Stimulated activated CD4-positive, alpha-beta T cell treated with anti-CD3 and anti-CD28 coated beads, Interleukin-4, amount 100 ng/mL, for 24 hours (primary cell): ENCODE measurements at regions not wholly inside any gene's neighbourhood (a gene's known extent, or its start where the extent isn't known, plus 50 kb on each side); places are given as distances from the start of the nearest gene placed in this dataset.

ENCODE experiments used
- DNase-seq: peaks from one replicate; pipeline ENCODE4 v3.0.0-alpha.2; 2020

DNA sequence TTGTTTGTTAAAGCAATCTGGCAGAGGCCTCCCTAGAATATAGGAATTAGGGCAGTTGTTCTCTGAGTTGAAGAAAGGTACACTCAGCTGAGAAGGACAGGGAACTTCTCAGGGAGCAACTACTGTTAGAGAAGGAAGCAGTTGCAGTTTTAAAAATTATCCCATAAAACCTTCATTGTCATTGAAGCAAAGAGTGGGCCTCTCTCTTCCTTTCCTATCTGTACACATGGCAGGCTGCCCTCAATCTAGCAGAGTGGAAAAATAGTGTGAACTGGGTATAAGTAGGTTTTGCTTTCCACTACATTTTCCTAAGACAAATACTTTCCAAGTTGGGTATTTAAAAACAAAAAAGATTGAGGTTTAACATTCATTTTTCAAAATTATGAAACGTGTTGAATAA lies 236.7 kb upstream of the KLF14 start:
- no peak for DNase-seq

DNA sequence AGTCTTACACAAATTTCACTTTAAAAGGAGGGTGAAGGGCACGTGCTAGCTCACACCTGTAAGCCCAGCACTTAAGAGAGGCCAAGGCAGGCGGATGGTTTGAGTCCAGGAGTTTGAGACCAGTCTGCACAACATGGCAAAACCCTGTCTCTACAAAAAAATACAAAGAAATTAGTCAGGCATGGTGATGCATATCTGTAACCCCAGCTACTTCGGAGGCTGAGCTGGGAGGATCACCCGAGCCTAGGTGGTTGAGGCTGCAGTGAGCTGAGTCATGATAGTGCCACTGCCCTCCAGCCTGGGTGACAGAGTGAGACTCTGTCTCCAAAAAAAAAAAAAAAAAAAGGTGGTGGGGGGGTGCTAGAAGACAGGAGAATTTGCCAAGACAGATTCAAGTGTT lies 237.3 kb upstream of the KLF14 start:
- DNase-seq, result peak; percentile 79

DNA sequence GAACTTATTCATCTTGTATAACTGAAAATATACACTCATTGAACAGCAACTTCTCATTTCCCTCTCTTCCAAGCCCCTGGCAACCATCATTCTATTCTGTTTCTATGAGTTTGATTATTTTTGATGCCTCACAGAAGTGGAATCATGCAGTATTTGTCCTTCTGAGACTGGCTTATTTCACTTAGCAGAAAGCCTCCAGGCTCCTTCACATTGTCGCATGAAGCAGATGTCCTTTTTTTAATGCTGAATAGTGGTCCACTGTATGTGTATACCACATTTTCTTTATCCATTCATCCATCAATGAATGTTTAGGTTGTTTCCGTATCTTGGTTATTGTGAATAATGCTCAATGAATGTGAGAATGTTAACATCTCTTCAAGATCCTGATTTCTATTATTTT lies 238.2 kb upstream of the KLF14 start:
- DNase-seq, result no peak

DNA sequence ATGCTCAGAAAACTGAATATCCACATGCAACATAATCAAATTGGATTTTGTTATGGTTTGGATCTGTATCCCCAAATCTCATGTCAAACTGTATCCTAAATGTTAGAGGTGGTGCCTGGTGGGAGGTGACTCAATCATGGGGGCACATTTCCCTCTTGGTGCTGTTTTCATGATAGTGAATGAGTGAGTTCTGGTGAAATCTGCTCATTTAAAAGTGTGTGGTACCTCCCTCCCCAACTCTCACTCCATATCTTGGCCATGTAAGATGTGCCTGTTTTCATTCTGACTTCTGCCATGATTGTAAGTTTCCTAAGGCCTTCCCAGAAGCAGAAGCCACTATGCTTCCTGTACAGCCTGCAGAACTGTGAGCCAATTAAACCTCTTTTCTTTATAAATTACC lies 239.6 kb upstream of the KLF14 start:
- DNase-seq, result peak; percentile 54

DNA sequence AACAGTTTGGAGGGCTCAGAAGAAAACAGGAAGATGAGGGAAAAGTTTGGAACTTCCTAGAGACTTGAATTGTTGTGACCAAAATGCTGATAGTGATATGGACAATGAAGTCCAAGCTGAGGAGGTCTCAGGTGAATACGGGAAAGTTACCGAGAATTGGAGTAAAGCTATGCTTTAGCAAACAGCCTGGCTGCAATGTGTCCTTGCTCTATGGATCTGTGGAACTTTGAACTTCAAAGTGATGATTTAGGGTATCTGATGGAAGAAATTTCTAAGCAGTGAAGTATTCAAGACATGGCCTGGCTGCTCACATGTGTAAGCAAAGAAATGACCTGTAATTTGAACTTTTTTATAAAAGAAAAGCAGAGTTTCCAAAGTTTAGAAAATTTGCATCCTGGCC lies 240.2 kb upstream of the KLF14 start:
- no peak for DNase-seq

DNA sequence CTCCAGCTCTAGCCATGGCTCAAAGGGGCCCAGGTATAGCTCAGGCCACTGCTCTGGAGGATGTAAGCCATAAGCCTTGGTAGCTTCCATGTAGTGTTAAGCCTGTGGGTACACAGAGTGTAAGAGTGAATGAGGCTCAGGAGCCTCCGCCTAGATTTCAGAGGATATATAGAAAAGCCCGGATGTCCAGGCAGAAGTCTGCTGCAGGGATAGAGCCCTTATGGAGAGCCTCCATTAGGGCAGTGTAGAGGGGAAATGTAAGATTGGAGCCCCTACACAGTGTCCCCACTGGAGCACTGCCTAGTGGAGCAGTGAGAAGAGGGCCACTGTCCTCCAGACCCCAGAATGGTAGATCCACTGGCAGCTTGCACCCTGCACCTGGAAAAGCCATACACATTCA lies 240.8 kb upstream of the KLF14 start:
- DNase-seq, result no peak

DNA sequence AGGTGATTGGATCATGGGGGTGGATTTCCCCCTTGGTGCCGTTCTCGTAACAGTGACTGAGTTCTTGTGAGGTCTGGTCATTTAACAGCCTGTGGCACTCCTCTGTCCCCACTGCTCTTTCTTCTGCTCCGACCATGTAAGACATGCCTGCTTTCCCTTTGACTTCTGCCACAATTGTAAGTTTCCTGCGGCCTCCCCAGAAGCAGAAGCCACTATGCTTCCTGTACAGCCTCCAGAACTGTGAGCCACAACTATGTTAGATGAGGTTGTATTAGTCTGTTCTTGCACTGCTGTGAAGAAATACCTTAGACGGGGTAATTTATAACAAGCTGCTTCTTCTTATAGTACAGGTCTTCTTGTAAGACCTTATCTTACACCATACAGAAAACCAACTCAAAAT lies 241.7 kb upstream of the KLF14 start:
- no peak for DNase-seq

DNA sequence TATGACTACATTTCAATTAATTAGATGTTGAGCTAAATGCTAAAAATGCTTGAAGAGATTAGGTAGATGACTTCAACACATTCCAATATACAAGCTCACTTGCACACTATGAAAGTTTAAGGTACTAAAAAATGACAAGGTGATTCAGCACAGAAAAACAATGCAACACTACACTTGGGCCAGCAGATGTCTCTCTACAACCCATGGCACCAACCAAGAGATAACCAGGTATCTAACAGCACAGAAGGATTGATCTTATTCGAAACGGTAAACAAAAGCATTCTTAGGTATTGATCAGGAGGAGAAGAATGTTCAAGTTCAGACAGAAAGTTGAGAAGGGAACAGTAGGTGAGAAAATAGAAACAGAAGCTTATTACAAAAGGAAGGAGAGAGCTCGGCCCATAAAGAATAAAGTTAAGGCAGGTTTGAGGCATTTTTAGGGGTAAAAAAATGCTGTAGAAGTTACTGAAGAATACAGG lies 248.2 kb upstream of the KLF14 start:
- DNase-seq, result no peak

DNA sequence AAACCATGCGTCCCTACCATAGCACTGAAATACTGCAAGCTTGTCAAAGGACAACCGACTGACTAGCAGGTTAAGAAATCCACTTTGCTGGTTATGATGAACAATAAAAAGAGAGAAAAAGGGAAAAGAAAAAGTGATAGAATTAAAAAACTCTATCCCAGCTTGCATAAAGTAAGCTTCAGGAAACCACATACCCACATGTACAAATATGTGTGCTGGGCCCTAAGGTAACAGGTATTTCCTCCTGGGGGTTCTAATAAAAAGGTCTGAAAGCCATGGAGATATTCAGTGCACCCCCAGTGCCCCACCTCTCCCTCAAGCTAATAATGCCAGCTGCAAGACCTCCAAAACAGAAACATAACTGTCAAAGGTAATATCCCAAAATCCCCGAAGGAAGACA lies 248.6 kb upstream of the KLF14 start:
- no peak for DNase-seq

DNA sequence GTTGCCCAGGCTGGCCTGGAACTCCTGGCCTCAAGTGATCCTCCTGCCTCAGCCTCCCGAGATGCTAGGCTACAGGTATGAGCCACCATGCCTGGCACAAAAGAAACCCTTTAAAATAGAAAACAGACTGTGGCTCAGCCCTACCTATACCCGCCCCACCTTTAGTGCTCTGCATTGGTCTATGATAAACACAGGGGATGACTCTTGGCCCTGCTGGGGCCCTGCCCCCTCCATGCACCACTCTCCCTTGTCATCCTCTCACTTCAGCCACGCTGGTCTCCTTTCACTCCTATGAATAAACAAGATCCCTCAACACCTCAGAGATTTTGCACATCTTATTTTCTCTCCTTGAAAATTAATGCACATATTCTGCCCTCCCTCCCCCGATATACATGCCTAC lies 251.4 kb upstream of the KLF14 start:
- DNase-seq, result no peak

DNA sequence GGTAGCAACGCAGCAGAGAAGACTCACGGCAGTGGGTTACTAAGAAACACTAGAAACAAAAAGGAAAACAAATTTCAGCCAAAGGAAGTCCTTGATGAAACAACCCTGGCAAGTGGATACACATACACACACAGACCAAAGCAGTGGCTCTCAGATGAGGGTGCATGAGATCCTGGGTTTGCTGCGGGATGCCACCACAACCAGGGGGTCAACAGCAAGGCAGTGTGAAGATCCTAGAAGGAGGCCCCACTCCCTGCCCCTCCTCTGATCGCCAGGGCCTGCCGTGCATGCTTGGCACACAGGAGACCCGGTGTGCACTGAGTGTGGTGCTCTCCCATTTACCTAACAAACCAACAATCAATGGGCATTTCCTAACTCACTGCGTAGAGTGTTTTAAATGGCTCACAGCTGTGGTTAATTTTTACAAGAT lies 252.3 kb upstream of the KLF14 start:
- DNase-seq, result no peak

DNA sequence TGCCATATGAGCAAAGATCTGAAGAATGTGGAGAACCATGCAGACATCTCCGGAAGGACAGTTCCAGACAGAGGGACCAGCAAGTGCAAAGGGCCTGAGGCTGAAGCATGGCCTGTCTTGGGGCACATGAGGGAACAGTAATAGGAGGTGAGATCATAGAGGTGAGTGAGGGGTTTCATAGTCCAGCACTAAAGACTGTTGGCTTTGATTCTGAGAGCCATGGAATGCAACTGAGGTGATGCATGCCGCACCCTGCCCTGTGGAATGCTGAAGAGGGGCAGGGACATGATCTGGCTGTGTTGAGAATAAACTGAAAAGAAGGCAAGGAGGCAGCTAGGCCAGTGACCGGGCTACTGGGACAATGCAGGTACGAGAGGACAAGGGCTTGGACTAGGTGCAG lies 253.1 kb upstream of the KLF14 start:
- no peak for DNase-seq

DNA sequence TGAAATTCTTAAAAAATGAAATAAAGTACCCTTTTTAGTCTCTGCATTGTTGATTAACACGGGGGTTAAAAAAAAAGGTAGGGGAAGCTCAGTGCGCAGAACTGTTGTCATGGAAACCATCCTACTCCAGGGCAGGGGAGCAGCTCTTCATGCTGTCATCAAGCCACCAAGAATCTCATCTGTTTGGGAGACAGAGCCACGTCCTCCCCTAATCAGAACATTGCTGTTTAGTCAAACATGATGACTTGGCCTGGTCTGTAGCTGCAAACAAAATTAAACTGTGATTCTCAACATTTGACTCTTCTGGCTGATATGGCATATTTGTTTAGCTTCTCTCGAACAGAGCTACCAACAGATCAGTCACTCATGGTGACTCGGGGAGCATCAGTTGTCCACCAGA lies 254.4 kb upstream of the KLF14 start:
- peak; percentile 58 for DNase-seq

DNA sequence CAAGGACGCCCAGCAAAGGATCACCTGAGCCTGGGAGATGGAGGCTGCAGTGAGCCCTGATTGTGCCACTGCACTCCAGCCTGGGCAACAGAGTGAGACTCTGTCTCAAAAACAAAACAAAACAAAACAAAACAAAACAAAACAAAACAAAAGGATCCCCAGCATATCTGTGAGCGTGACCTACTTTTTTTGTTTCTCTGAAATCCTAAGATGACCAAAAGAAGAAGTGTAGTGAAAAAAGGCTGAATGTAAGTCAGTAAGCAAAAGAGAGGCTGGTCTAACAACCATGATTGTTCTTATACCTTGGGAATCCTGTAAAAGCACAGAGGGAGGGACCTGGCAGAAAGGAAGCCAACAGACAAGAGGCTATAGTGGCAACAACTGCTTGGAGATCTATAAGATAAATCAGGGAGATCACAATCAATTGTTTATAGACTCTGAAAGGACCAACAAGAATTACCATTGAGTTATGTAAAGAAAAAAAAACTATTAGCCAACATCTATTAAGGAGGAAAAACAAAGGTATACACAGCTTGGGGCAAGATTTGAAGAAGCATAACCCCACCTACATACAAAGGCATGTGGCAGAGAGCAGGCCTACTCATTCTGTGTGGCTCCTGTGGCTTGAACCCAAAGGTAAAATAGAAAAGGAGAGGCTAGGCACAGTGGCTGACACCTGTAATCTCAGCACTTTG lies 255.2 kb upstream of the KLF14 start:
- no peak for DNase-seq

DNA sequence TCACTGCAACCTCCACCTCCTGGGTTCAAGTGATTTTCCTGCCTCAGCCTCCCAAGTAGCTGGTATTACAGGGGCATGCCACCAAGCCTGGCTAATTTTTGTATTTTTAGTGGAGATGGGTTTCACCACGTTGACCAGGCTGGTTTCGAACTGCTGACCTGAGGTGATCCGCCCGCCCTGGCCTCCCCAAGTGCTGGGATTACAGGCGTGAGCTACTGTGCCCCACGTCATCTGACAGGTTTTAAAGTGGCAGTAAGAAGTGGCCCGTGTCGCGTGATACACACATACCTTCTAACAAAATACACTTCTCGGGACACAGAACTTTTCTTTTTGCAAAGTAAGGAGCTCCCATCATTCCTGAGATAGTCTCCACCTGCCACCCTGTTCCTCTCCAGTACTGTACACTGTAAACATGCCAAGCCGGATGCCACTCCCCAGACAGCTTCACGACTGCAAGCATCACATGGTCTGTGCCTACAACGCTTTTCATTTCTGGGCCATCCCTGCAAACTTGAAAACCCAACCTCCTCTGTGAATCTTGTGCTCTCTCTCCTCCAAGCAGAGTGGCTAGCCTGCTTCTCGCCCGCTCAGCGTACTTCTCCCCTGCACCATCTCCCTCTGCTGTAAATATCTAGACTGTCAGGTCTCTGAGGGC lies 256.3 kb upstream of the KLF14 start:
- no peak for DNase-seq

DNA sequence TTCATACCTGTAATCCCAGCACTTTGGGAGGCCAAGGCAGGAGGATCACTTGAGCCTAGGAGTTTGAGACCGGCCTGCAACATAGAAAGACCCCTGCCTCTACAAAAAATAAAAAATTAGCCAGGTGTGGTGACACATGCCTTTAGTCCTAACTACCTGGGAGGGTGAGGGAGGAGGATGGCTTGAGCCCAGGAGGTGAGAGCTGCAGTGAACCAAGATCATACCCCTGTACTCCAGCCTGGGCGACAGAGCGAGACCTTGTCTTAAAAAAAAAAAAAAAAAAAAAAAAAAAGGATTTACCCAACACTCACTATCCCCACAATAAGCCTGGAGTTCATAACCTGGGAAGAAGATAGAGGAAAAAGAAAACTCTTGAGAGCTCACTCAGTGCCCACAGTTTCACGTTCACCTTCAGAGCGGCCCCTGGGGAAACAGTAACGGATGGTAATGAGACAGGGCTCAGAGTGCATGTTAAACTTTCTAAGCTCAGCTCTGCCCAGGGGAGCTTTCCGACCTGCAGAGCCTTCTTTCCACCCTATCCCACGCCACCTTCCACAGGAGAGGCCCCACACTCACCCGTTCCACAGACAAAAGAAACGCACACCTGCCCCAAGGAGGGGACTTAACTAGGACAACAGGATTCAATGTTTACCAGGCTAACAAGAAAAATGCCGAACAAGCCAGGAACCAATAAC lies 259.8 kb upstream of the KLF14 start:
- DNase-seq, result no peak

DNA sequence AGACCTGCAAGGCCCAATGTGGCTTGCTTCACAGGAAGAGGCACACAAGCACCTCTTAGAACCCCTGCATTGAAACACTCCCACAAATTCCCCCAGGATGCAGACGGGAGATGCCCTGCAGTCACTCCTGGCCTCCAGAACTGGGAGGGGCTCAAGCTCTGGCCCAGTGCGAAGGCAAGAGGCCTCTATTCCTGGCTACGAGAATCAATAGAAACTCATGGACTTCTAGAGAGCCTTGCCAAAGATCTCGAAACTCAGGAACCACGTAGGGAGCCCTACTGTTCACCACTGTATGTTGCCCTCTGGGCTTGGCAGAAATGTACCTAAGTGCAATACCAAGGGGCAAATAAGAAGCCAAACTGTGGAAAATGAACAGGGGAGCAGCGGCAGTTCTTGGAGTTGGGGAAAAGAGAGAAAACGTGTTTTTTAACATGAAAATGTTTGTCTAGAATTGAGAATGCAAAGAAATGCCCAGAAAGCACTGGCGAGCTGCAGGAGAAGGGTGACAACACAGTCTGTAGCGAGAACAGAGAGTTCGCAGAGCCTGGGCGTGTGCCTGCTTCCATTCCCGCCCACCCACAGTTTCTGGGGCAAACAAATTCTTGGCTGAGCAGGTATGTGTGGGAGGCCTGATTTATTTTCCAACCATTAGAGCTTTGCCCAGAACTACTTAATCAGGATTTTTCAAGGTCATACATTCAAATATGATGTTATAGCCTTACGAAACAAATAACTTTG lies 260.5 kb upstream of the KLF14 start:
- peak; percentile 55 for DNase-seq

DNA sequence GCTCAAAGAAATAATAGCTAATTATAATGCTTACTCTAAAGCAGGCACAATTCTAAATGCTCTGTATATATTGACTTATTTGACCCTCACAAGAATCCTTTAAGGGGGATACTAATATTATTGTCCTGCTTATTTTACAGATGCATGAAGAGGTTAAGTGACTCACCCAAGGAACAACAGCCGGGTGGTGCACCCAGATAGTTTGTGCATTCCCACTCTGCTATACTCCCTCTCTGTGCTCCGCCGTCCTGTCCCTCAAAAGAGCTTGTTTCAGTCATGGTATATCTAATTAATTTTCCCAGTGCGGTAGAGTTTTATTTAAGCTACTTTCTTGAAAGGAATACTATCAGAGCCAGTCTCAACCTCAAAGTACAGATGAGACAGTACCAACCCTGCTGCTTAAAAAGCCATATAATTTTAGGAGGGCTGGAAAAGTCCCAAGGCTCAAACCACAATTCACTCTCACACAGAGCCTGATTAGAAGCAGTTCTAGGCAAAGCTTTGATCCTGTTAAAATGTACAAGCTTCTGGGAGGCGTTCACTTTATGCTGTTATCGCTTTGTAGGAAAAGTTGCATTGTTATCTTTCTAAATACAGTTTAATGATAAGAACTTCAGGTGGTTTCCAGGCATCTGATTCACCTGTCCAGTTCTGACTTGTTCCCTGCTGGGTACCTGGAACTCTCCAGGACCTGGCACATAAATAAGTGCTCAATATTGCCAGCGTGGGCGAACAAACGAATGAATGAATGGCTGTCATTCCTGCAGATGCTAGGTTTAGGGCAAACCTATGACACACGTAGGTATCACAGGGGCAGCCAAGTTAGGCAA lies 261.5 kb upstream of the KLF14 start:
- DNase-seq, result no peak

DNA sequence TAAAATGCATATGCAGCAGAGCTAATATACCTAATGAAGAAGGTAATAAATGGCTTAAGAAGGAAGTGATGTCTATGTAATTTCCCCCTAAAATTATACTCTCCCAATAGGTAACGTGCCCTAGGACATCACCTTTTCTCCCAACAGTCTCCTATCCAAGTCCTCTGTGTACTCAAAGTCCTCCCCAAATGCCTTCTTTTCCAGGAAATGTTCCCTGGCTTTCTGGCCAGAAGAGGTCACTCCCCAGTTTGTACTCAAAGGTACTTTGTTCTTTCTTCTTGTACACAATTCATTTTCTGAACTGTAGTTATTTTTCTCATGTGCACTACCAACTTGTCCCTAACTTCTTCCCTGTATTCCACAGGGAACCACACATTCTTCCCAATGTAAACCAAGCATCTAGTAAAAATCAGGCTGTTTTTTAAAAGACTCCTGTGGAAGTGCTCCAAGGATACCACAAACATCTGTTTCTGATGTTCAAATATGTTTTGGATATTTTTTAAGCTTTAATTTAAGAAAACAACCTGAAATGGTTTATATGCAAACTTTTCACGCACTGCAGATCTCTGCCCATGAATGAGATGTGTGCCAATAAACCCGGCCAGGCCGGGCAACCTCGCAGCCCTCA lies 262.3 kb upstream of the KLF14 start:
- no peak for DNase-seq

DNA sequence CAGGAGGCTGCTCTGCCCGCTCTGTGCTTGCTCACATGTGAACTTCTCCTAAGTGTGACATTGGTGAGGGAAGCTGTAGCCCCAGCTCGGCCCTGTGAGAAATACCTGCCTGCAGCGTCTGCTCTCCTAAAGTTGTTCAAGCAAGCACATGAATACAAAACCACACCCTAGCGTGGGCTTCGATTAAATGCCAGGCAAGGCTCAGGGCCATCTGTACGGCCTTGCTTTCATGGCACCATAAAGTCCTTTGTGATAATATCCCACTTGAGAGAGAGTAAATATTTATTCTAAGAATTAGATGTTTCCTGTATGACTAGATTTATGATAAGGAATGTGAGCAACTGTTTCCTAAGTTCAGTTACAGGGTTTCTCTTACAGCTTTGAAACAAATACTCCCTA lies 262.8 kb upstream of the KLF14 start:
- DNase-seq, result peak; percentile 57

DNA sequence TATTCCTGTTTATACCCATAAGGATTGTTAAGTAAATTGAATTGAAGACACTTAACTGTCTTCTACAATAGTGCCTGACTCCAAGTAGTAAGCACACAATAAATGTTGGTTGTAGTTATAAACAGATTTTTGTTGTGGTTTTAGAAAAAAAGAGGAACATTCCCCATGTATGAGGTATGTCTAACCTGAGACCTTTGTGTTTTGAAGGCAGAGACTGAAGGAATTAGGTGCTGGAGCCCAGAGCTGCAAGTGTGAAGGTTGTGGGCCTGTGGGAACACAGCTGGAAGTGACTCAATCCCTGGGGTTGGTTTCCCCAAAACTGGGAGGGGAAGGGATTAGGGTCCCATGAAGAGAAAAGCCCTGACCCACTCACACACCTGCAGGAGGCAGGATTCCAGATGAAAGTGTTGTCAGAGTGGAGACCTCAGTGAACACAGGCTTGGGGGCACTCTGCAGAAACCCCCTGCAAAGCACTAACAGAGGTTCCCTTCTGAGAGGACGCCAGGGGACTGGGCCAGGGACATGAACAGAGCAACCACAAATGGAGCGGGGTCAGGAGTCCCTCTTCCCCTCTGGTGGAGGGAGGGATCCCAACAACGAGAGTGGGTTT lies 265.1 kb upstream of the KLF14 start:
- DNase-seq, result no peak

DNA sequence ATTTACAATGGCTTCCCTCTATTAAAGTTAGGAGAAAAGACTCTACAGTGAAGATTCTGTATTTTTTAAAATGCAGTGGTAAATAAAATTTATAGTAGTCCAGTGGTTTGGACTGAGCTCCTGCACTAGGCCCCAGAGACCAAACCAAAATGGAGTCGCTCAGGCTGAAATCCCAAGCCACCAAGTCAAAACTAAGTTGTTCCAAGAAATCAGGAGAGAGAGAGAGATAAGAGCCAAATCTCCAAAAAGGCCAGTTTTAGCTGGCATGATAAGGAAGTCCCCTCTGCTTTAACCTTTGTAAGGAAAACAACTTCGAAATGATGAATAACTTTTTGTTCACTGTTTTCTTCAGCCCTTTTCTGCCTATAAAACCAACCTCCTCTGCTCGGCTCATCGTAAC lies 265.9 kb upstream of the KLF14 start:
- no peak for DNase-seq
